GM12878 (cell line): ENCODE measurements at regions not wholly inside any gene's neighbourhood (a gene's known extent, or its start where the extent isn't known, plus 50 kb on each side); places are given as distances from the start of the nearest gene placed in this dataset.

Source experiments
- BMI1 ChIP-seq: fragments of 450-650 bp; IDR thresholded peaks from 2 replicates; pipeline ENCODE4 v1.6.1; 2016; ENCODE audit warnings: mild to moderate bottlenecking, moderate library complexity, borderline replicate concordance
- CBX3 ChIP-seq: fragments of 200-600 bp; sonication (generic); IDR thresholded peaks from 2 replicates; pipeline ENCODE4 v1.6.1; 2016; ENCODE audit warnings: low read depth, borderline replicate concordance
- ZNF207 ChIP-seq: fragments of 450-650 bp; IDR thresholded peaks from 2 replicates; pipeline ENCODE4 v1.6.1; 2014; ENCODE audit warnings: antibody characterized with exemption, mild to moderate bottlenecking, borderline replicate concordance
- TF ChIP-seq, protein P1 (sequence below), 3 experiments: IDR thresholded peaks in 2 of 3; conservative IDR thresholded peaks in 1 of 3; 2 replicates each; pipeline ENCODE4 v1.5.1; 2011; ENCODE audit warnings: low read depth in 3 of 3, low read length in 3 of 3, mild to moderate bottlenecking in 3 of 3, control low read depth in 2 of 3, moderate library complexity in 2 of 3, inconsistent platforms in 1 of 3, mixed read lengths in 1 of 3; ENCODE audit not compliant: control insufficient read depth in 2 of 3, insufficient read depth in 1 of 3; ENCODE audit errors: extremely low read depth in 1 of 3

DNA sequence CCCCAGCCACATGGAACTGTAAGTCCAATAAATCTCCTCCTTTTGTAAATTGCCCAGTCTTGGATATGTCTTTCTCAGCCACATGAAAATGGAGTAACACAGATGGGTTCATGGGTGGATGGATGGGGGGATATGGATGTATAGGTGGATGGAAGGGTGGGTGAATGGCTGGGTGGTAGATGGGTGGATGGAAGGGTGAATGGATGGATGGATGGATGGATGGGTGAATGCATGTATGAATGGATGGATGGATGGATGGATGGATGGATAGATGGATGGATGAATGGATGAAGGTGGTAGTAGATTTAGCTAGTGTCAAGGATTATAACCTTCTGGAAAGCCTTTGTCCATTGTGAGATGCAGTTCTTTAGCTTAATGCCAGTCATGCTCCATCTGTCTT, 146.1 kb upstream of the ATP2B2 start:
- no peak for TF ChIP-seq ZNF207
- TF ChIP-seq CBX3 = no peak
- no peak for TF ChIP-seq BMI1
- TF ChIP-seq, protein P1, sequence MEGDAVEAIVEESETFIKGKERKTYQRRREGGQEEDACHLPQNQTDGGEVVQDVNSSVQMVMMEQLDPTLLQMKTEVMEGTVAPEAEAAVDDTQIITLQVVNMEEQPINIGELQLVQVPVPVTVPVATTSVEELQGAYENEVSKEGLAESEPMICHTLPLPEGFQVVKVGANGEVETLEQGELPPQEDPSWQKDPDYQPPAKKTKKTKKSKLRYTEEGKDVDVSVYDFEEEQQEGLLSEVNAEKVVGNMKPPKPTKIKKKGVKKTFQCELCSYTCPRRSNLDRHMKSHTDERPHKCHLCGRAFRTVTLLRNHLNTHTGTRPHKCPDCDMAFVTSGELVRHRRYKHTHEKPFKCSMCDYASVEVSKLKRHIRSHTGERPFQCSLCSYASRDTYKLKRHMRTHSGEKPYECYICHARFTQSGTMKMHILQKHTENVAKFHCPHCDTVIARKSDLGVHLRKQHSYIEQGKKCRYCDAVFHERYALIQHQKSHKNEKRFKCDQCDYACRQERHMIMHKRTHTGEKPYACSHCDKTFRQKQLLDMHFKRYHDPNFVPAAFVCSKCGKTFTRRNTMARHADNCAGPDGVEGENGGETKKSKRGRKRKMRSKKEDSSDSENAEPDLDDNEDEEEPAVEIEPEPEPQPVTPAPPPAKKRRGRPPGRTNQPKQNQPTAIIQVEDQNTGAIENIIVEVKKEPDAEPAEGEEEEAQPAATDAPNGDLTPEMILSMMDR (IDR thresholded peaks at IDR 0.05 in 2 of 3, conservative IDR thresholded peaks at IDR 0.05 in 1 of 3; ENCODE audit: control insufficient read depth in 2 of 3, extremely low read depth in 1 of 3, insufficient read depth in 1 of 3, low read depth in 3 of 3, low read length in 3 of 3) = no peak
